Endothelial cell of hepatic sinusoid (primary cell): ENCODE measurements at regions not wholly inside any gene's neighbourhood (a gene's known extent, or its start where the extent isn't known, plus 50 kb on each side); places are given as distances from the start of the nearest gene placed in this dataset.

Experiments used
- in situ Hi-C: cut with HindIII; loops from 2 replicates; pipeline ENCODE4 v1.10.0; 2017; ENCODE audit warnings: low sequenced_read_pairs

- in situ Hi-C loops = no loop called here
These were observed 82.2 kb downstream of the EPDR1 start for GRCh38 chr7:38002689-38003088.

DNA sequence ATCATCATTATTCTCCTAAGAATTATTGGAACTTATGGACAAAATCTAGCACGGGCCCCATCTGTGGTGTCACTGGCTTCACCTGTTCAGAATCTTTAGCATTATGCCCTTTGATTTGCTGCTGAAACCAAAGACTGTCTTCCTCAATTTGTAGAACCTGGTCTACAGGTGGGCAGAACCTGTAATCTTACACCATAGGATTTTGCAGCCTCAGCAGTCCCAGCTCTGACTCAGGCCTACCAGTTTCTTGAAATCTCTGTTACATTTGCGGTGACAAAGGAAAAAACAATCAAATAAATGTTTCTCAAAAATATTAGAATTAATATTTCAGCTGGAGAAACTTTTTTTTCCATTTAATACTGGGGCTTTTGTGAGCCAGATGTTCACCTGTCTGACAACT lies 86.1 kb downstream of the EPDR1 start:
- in situ Hi-C loops = no loop called here

GRCh38 chr7:38007096-38007495 lies 86.7 kb downstream of the EPDR1 start:
- in situ Hi-C loops = no loop called here

DNA sequence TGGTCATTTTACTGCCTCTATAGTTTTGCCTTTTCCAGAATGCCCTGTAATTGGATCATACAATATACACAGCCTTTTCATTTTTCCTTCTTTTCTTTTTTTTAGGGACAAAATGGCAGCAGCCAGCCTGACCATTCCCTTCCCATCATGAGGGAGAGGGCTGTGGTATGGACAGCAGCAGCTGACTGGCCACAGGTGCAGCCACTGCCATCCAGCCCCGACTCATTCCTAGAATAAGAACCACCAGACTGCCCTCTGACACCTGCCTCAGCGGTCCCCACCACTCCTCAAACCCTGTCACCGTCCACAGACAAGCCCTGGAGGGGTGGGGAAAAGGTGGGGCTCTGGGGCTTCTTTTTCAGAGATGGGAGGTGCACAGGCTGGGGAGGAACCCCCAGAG lies 92.8 kb downstream of the EPDR1 start:
- in situ Hi-C loops = no loop called here

GRCh38 chr7:38016567-38016966 lies 96.1 kb downstream of the EPDR1 start:
- in situ Hi-C loops = no loop called here

- in situ Hi-C loops = no loop called here
These were observed 96.9 kb downstream of the EPDR1 start for GRCh38 chr7:38017320-38017719.

DNA sequence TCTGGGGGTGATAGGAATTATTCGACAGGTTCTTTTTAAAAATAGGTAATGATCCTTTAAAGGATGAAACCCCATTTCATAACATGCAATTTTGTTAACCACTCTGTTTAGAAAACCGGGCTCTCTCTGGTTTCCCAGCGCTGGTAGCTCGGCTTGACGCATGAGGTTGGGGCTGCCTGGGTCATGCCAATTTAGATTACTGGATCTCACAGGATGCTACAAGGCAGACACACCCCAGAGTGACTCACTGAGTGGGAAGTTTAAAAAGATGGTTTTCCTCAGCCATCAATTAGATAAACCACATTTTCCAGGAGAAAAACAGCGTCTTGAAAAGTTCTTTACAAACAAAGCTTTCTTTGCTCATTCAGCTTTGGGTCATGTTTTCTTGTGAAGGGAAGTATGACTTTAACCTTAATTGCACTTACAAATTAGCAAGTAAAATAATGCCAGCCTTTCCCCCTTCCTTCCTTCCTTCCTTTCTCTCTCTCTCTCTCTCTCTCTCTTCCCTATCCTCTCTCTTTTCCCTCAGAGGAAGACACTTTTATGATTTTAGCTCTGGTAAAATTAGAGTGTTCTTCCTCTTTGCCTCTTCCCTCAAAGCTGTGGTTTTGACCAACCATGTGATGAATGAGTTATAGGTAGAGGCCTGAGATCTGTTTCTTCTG lies 99.8 kb downstream of the EPDR1 start:
- in situ Hi-C loops = no loop called here

GRCh38 chr7:38021892-38022291 lies 101.5 kb downstream of the EPDR1 start:
- in situ Hi-C loops = no loop called here

DNA sequence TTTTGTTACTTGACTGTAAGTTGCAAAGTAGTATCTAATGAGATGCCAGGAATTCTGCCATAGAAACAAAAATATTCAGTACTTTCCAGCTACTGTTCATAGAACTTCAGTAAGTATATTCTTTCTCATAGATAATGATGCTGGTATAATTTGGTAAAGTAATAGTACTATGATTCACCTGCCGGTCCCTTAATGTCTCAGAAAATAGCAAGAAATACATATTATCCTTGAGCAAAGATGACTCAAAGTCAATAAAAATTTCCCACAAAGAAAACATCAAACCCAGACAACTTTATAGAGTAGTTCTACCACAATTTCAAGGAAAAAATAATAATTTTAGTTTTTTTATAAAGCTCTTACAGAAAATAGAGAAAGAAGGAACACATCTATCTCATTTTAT lies 105.4 kb downstream of the EPDR1 start:
- in situ Hi-C loops = no loop called here

DNA sequence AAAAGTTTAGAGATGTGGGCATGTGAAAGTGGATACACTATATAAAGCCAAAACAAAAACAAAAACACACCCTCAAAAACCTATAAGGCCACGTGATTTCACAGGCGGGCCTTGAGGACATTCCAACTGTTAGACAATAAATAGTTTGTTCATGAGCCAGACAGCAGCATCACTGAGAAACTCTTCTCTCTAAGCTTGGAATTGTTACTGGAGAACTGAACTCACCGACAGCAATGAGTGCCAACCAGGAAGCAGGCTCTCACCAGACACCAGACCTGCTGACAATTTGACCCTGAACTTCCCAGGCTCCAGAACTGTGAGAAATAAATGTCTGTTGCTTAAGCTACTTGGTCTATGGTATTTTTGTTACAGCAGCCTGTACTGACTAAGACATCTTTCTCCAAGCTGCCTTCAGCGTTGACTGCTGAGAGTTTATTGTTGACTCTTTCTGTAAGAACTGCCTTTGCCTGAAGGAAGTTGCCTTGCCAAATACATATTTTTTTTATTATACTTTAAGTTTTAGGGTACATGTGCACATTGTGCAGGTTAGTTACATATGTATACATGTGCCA lies 107.5 kb downstream of the EPDR1 start:
- in situ Hi-C loops = no loop called here

DNA sequence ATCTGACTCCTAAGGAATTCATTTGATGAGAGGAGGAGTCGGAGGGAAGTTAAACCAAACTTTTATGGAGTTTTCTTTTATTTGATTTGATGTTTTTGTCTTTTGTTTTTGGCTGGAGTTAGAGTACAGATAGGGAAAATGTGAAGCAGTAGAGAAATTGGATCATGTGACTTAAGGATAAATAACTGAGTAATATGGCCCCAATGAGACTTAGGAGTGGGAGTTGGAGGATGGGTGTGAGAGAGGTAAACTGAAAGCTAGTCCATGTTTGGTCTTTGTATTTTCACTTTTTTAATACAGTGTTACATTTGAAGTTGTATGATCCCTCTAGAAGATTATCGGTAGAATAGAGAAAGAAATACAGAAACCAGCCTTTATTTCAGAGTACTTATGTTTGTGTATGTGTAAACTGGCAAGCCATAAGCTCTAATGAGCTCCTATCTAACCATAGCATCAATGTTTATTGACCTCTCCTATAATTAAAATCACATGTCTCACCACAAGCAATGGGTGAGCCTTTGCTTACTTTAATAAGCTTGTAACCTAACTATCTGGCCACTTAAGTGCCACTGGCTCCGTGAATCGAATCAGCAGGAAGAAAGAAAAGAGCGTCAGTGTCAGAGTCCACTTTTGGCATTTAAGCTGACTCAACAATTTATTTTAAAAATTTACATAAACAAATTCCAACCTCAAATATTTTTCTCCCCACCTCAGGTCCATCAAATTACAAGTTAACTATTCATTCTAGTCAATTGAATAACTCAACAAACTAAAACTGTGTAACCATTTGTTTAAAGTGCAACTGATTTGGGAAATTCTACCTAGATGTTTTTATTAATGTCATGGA lies 113.8 kb downstream of the EPDR1 start:
- in situ Hi-C loops = no loop called here

DNA sequence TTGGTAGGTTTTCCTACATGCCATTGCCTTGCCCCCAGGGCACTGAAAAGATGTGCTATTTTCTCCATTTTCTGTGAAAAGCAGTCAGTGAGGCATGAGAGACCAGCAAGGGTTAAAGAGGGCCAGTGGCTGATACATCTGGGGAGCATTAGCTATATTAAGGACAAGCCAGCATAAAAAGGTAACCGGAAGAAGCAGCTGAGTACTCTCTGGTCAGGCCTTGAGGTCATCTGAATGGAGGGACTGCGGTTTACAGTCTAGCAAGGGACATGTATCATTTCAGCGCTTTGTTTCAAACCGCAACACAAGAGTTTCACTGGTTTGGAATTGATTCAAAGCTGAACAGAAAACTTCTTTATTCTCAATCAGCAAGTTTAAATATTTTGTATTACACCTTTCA lies 120.4 kb downstream of the EPDR1 start:
- in situ Hi-C loops = no loop called here

- in situ Hi-C loops = no loop called here
These were observed 128.4 kb upstream of the STARD3NL start for GRCh38 chr7:38049679-38050078.

DNA sequence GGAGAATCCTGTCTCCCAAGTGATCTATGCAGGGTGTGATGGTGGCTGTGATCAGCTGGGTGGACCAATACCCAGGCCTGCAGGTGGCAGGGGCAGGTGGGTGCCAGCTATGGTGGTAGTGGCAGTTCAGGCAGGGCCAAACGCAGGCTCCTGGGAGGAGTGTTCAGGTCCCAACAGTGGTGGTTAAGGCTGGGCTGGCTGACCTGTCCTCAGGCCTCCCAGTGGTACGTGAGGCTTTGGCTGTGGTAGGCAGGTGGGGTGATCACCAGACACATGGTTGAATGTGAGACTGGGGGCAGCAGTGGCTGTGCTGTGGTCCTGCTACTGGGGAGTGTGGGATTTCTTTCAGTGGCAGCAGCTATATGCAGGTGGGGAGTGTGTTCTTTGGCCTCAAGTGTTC lies 126.7 kb upstream of the STARD3NL start:
- in situ Hi-C loops = no loop called here

- in situ Hi-C loops = no loop called here
These were observed 126.3 kb upstream of the STARD3NL start for GRCh38 chr7:38051786-38052185.

GRCh38 chr7:38052786-38053185 lies 125.3 kb upstream of the STARD3NL start:
- in situ Hi-C loops = no loop called here

GRCh38 chr7:38054199-38054598 lies 123.8 kb upstream of the STARD3NL start:
- in situ Hi-C loops = no loop called here

DNA sequence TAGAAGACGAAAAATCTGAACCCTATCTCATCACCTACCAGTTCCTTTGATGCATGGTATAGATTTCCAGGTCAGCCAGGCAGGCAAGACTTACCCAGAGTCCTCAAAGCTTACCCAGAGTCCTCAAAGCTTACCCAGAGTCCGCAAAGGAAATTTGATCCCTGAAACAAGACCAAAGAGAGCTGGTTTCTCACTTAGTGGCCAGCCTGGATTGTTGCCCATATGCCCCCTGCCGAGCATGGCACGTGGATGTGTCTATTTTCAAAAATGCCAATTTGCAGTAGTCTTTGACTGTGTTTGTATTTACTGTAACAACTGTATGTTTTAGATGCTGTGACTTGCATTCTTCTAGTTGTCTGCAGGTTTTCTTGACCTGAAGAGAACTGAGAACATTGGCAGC lies 120.2 kb upstream of the STARD3NL start:
- in situ Hi-C loops = no loop called here

DNA sequence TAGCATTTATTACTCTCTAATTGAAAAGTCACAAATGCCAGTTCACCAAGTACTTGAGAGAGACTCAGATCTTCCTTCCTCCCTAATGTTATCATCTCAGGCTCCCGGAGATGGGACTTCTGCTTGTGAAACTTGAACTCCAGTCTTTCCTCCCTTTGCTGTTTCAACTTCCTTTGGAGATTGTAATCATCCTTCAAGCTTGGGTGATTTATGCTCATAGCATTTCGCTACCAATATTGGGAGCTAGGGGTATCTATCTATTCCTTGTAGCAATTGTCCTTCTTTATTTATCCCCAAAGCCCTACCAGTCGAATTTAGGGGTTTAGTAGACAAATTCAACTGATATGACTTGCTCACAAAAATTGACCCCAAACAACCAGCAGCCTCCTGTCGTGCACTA lies 117.9 kb upstream of the STARD3NL start:
- in situ Hi-C loops = no loop called here

DNA sequence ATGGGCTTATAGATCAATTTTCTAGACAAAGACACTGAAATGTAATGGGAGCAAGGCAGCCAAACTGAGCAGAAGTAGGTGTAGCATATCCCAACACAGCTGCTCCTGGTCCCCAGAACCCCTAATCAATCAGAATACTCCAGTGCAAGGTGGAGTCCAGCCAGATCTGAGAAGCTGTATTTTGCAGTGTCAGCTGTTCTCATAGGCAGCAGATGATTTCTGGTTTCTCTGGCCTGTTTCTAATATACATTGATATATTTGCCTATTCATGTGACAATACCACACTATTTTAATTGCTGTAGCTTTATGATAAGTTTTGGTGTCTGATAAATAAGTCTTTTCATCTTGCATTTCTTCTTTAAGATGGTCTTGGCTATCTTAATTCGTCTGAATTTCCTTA lies 117.4 kb upstream of the STARD3NL start:
- in situ Hi-C loops = no loop called here

DNA sequence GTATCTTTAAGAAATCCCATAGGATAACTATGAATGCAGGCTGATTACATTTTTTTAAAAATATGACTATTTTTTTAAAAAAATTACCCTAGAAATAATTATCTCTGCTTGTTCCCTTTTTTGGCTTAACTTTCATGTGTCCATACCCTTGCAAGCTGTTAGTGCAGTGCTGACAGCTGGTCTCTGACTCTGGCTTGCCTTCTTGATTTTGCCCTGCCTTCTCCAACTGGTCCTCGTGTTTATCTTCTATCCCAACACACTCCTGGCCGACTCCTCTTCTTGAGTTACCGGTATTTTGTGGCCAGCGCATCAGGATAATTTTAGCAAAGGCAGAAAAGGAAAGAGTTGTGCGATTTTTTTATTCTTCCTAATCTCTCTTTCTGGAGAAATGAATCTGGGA lies 111.7 kb upstream of the STARD3NL start:
- in situ Hi-C loops = no loop called here

DNA sequence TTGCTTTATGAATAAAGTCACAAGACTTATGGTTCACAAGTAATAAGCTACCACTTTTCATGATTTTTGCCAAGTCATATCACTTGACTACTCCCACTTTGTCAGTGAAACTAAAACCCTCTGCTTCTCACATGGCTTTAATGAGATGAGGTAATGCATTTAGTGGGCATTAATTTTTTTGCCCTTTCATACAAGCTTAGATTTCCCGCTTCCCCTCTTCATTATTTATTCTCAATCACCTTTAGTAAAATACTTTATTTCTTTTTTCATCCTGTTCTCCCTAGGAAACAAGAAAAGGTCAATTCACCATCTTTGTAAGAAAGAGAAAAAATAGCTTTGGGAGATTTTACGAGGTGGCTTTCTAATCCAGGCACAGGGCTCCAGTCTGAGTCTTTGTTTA lies 109.6 kb upstream of the STARD3NL start:
- in situ Hi-C loops = no loop called here
